ENCODE measurements at regions not wholly inside any gene's neighbourhood (a gene's known extent, or its start where the extent isn't known, plus 50 kb on each side); places are given as distances from the start of the nearest gene placed in this dataset.
"Not testable (repeated sequence)": the region's sequence is repeated elsewhere in the genome, so short reads cannot be mapped to it uniquely, and the experiment has no call there.

DNA sequence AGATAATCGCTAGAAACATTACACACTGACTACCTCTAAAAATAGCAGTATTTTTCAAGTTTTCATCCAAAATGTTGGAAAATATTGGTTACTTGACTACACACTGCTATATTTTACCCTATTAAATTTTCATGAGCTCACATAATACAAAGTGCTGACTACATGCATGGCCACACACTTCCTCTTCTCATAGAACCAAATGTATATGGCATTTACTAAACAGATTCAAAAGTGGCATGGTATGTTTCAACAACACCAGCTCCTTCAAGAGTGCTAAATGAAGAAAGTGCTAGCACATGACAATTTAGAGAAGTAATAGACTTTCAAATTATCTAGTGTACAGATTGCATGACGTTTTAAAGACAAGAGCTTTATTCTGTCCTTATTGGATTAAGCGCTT, 780.4 kb upstream of the SLITRK6 start:
- DNase-seq, result no peak

- no peak for DNase-seq
Observed at GRCh38 chr13:86581706-86582105, 782.5 kb upstream of the SLITRK6 start.

DNA sequence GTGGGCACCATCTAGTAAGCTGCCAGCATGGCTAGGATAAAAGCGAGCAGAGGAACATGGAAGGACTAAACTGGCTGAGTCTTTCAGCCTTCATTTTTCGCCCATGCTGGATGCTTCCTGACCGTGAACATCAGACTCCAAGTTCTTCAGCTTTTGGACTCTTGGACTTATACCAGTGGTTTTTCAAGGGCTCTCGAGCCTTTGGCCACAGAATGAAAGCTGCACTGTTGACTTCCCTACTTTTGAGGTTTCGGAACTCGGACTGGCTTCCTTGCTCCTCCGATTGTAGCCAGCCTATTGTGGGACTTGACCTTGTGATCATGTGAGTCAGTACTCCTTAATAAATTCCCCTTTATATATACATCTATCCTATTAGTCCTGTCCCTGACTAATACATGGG, 785.1 kb upstream of the SLITRK6 start:
- DNase-seq, result no peak

- peak; percentile 66 for DNase-seq
Observed at GRCh38 chr13:86585835-86586234, 786.6 kb upstream of the SLITRK6 start.

DNA sequence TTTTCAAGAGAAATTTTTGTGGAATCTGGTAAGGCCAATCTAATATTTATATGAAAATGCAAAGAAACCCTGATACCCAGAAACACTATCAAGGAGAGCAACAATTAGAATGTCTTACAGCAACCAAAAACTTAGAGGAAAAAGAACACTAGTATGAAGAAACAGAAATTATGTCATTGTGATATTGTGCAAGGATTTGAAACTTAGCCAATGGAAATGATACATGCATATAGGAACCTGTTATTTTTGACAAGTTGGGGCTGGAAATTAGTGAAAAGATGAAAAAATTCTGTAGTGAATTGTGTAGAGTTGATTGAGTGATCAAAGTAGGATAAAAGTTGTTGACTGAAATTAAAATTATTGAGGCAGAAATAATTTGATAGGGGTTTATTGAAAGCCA, 792.6 kb upstream of the SLITRK6 start:
- DNase-seq, result no peak

GRCh38 chr13:86601351-86601750, 802.1 kb upstream of the SLITRK6 start:
- DNase-seq, result no peak

GRCh38 chr13:86606264-86606663, 807.0 kb upstream of the SLITRK6 start:
- DNase-seq, result no peak

GRCh38 chr13:86608701-86609100, 809.5 kb upstream of the SLITRK6 start:
- DNase-seq, result no peak

- DNase-seq, result no peak
Observed at GRCh38 chr13:86633346-86633745, 834.1 kb upstream of the SLITRK6 start.

DNA sequence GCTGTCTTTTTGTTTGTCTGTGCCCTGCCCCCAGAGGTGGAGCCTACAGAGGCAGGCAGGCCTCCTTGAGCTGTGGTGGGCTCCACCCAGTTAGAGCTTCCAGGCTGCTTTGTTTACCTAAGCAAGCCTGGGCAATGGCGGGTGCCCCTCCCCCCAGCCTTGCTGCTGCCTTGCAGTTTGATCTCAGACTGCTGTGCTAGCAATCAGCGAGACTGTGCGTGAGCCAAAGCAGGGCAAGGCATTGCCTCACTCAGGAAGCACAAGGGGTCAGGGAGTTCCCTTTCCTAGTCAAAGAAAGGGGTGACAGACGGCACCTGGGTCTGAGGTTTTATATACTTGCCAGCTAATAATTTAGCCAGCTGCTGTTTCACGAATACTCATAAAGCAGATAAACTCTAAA, 852.0 kb upstream of the SLITRK6 start:
- DNase-seq, result not testable (repeated sequence)

DNA sequence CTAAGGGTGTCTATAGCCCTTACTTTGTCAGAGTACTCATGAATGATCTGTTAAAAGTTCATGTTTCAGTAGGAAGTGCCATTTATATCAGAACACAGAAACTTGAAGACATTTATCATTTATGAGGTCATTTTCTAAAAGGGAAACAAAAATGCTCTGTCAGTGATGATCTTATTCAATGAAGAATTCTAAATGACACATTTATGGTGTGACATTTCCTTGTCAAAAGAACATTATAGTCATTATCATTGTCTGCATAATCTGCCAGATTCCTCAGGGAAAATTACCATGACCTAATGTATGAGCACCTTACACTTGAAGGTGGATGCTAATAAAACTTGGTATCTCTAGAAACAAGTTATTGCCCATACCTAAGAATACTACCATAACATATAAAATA, 853.8 kb upstream of the SLITRK6 start:
- DNase-seq, result no peak

- no peak for DNase-seq
Observed at GRCh38 chr13:86655561-86655960, 856.3 kb upstream of the SLITRK6 start.

DNA sequence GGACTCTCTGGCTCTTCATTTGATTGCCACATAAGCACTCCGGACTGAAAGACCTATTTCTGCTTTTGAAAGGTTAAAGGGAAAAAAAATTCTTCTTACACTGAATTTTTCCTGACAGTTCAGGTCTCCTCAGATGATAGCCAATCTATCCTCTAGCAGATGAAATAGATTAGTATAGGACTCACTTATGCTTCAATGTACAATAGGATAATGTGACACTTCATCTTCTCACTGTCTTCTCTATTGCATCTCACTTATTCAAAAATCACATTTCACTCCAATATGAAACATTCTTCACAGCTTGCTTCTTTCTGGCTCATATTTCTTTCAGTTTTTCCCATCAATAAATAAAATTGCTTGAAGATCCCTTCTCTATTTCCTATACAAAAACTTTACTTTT, 860.9 kb upstream of the SLITRK6 start:
- no peak for DNase-seq

- no peak for DNase-seq
Observed at GRCh38 chr13:86665842-86666241, 866.6 kb upstream of the SLITRK6 start.

DNA sequence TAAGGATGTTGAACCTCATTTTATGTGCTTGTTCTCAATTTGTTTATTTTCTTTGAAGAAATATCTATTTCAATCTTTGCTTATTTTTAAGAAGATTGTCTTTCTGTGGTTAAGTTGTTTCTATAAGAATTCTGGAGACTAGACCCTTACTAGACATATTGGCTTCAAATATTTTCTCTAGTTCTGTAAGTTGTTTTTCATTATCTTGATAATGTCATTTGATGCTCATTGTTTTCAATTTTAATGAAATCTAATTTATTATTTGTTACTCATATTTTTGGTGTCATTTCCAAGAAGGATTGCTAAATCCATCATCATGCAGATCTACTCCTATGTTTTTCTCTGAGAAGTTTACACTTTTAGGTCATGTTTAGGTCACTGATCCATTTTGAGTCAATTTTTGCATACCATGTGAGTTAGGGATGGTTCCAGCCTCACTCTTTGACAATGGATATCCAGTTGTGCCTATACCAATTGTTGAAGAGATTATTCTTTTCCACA, 874.8 kb upstream of the SLITRK6 start:
- DNase-seq, result no peak

GRCh38 chr13:86681223-86681622, 882.0 kb upstream of the SLITRK6 start:
- no peak for DNase-seq

DNA sequence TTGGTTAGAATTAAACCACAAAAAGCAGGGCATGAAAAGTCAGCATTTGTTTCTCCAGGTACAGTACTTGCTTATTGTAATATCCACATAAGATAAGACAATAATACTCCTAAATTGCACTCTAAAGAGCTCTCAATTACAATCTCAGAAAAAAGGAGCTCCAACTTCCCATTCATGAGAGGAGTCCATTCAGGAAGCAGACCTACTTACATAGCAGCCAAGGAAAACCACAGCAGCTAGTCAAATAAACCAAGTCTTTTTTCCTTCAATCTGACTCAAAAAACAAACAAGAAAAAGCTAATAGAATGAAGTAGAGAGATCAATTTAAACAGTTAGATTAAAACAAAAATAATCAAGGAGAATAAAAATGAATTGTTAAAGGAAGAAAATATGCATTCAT, 885.2 kb upstream of the SLITRK6 start:
- DNase-seq, result no peak

DNA sequence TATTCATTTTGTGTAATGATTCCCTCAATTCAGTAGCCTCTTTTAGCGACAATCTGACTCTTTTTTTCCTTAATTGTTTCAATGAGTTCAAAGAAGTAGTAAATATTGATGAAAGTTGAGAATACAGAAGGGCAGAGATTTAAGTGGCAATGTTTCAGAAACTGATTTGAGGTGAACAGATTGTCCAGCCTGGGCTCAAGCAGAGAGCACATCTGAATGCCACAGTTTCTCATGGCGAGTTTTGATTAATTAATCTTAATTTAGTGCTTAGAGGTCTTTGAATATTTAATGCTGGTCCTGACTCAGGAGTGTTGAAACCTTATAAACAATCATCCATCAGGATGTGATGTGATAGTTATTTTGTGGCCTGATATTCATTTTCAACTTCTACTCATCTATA, 890.7 kb upstream of the SLITRK6 start:
- no peak for DNase-seq

GRCh38 chr13:86692291-86692690, 893.1 kb upstream of the SLITRK6 start:
- no peak for DNase-seq

DNA sequence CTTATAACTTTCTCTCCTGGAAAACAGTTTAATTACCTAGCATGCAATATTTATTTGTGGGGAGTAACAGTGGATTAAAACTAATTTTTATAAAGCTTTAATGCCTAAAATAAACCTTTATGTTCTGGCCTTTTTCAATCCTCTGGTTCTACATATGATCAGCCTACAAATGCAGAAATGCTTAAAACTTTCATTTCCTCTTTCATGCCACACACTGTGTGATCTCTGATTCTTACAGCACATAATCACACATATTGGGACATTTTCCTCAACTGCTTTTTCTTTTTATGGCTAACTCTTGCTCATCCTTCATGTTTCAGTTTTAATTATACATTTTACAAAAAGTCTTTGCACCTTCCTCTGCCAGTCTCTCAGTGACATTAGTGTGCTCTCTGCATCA, 910.8 kb upstream of the SLITRK6 start:
- DNase-seq, result no peak

GRCh38 chr13:86710896-86711295, 911.7 kb upstream of the SLITRK6 start:
- no peak for DNase-seq

DNA sequence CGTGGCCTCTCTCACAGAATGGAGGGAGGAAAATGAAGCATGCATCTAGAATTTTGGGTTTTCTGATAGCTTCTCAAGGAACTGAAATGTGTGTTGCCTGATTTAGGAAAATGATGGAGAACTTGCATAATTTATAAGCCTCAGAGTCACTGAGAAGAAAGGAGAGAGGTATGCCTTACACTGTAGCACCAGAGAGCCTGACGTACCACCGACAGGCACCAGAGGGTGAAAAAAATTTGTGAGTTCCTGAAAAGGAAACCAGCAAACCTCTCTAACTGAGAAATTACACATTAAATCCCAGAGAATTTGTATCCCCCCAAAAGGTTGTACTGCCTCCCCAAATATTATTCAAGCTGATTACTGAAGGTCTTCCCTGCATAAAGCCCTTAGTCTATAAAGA, 915.3 kb upstream of the SLITRK6 start:
- DNase-seq, result no peak

DNA sequence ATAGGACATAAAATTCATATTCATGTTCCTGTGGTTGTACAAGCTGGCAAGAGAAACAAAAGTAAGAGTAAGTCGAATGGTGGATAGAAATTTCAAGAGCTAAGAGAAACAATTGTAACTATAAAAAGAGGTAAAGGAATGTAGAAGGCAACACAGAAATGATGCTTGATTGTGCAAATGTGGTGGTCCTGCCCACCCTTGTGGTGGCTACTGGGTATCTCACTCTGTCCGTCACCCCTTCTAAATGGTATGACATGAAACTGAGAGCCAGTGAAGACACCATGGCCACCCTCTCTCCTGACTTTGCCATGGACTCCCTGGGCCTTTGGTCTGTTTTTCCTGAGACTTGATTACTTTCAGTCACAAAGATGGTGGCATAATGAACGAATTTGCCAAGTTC, 925.9 kb upstream of the SLITRK6 start:
- no peak for DNase-seq

DNA sequence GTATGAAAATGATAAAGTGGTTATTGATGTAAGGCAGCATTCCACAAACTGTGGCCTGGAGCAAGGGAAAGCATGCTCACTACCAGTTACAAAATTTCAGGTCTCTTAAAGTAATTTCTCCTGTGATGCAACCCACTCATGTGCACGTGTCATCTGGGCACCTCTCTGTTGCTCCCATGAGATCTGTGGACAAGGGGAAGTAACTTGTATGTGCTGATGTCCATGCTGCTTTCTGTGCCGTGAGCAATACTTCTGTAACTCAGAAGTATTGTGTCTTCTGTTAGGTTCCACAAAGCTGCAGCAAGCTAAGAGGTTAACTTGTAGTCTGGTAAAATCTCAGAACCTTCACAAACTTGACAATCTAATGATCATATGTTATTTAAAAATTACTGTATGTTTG, 930.0 kb upstream of the SLITRK6 start:
- DNase-seq, result no peak

GRCh38 chr13:86731987-86732386, 932.8 kb upstream of the SLITRK6 start:
- no peak for DNase-seq

Data from fibroblast of skin of scalp (primary cell).